Activated CD4-positive, alpha-beta T cell treated with anti-CD3 and anti-CD28 coated beads, Interleukin-10, Interleukin-2, amounts not matched to agents 100 ng/mL and 50 ng/mL, durations not matched to agents 16 hours and 8 hours (primary cell): ENCODE measurements at regions not wholly inside any gene's neighbourhood (a gene's known extent, or its start where the extent isn't known, plus 50 kb on each side); places are given as distances from the start of the nearest gene placed in this dataset.

Experiments
- DNase-seq: peaks from one replicate; pipeline ENCODE4 v3.0.0-alpha.2; 2020

GRCh38 chr2:128770143-128771085, 451.7 kb upstream of the HS6ST1 start:
- no peak for DNase-seq

- DNase-seq = no peak
These were observed 452.7 kb upstream of the HS6ST1 start for GRCh38 chr2:128771401-128771800.

- no peak for DNase-seq
These were observed 454.0 kb upstream of the HS6ST1 start for GRCh38 chr2:128772671-128773070.

- no peak for DNase-seq
These were observed 455.1 kb upstream of the HS6ST1 start for GRCh38 chr2:128773641-128774319.

DNA sequence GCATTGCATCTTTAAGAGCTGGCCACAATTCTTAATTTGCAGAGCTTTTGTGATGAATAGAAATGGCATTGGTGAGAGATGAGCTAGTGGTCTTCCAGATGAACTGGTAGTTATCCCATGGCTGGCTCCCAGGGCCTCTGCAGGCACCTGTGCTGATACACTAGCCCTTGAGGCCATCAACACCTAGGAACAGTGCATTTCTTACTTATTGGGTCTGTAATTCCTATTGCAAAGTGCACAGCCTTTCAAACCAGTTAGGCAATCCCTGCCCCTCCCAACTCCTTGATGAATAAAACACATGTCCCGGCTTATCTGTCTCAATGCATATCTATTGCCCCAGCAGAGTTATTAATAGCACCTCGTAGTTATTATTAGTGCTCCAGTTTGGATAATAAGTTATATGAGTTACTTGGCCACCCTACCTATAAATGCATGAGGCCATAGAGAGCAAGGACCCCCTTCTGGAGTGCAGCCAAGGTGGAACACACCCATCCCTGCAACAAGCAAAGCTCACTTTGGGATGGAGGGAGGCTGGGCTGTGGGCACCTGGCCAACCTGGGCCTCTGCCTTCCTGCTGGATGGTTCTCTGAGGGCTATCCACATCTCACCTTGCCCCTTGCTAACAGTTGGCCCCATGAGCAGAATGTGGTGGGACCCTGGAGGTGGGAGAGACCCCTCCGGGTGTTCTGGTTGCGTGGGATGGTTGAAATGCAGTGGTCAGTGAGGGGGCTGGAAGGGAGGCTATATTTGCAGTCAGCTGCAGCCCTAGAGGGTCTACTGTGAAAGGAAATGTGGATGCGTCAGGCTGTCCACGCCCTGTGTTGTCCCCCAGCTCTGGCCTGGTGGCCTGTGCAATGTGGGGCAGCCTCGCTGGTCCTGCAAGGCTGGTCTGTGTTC, 455.9 kb upstream of the HS6ST1 start:
- DNase-seq = no peak

DNA sequence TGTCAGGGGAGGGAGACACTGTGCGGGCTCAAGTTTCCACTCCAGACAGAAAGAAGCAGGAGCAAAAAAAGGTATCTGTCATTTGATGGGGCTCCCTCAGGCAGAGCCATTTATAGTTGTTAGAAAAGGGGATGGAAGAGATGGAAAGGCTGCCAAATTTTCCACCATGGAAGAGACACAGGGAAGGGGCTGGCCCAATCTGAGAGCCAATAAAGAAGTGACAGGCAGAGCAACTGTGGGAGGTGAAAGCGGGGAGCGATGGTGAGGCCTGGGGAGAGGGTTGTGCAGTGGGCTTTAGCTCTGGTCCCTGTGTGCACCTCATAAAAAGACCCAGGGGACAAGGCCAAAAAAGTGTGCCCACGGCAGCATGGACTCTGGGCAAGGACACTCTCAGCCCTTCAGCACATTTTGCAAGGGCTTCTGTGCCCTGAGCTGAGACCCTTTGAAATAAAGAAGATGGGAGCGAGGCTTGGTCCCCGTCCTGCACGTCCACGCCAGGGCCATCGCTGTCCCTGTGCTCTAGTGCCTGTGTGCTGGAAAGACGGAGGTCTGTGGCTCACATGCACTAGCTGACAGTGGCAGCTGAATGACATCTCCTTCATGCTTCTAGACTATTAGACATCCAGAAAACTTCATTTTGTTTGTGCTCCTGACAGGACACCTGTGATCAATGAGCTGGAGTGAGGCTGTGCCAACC, 456.7 kb upstream of the HS6ST1 start:
- no peak for DNase-seq

DNA sequence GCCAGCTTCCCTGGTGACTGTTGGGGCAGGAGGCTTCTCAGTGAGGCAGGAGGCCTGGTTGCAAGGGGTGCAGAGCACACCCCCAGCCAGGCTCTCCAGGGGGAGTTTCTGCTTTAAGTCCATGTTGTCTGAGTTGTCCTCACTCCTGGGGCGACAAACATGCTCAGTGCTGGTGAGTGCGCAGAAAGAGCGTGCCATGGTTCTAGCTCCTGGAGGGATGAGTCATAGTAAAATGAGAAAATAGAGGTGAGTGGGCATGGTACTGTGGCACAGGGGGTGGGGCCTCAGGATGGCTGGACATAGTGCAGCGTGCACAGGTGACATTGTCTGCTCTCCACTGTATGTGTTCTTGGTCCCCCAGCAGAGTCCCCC, 457.2 kb upstream of the HS6ST1 start:
- no peak for DNase-seq

GRCh38 chr2:128776461-128777195, 458.0 kb upstream of the HS6ST1 start:
- no peak for DNase-seq

DNA sequence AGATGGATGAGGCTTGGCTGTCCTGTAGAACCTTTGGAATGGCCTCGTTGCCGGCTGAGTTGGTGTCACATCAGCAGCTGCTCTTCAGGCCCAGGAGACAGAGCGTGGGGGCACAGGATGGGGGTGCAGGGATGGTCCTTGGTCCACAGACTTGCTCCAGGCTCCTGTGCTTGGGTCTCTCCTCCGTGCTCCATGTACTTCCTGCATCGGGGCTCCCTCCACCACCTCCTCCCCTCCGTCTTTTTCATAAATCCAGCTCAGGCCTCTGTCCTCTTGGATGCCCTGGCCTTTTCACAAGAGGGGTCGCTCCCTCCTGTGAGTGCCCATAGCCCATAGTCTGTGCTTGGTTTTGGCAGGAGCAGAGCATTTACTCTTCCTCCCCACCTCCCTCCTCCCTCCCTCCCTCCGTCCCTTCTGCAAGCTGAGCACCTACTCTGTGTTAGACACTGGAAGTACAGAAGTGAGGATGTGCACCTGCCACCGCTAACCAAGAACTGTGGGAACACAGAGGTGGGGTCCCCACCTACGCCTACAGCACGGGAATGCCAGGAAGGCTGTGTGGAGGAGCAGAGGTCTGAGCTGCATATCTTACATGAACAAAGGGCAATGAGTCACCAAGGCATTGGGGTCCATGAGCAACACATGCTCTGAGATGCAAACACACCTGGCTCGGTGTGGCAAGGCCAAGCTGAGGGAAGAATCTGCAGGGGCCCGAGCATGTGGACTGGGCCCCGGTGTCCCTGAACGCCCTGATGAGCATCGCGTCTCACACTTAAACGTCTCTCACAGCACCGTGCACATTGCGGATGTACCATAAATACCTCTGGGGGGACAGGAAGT, 458.7 kb upstream of the HS6ST1 start:
- DNase-seq = no peak

GRCh38 chr2:128778843-128779242, 460.2 kb upstream of the HS6ST1 start:
- no peak for DNase-seq

GRCh38 chr2:128779301-128780095, 460.8 kb upstream of the HS6ST1 start:
- DNase-seq = no peak

DNA sequence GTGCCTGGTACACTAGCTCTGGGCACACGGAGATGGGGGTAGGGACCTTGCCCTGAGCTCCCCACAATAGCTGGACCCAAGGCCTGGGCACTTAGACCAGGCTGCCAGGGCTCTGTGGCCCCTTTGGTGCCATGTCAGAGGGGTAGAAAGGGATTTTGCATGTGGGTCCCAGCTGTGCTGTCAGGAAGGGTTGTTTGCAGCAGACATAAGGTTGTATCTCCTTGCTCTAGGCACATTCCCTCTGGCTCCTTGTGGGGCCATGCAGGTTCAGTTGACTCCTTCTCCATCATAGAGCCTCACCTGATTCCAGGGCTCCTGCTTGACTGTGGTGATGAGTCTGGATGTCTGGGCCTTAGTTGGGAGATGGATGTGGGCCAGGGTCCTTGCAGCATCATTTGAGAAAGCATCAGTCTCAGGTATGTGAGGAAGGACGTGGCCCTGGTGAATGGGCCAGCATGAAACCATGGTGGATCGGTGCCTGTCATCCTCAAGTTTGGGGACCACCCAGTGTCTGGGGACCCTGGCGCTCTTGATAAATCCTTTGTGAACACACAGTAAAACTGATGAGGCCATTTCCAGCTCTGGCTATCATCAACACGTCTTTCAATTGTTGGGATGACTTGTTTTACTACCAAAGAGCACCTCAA, 461.9 kb upstream of the HS6ST1 start:
- DNase-seq = no peak

- no peak for DNase-seq
These were observed 462.5 kb upstream of the HS6ST1 start for GRCh38 chr2:128781166-128781565.

DNA sequence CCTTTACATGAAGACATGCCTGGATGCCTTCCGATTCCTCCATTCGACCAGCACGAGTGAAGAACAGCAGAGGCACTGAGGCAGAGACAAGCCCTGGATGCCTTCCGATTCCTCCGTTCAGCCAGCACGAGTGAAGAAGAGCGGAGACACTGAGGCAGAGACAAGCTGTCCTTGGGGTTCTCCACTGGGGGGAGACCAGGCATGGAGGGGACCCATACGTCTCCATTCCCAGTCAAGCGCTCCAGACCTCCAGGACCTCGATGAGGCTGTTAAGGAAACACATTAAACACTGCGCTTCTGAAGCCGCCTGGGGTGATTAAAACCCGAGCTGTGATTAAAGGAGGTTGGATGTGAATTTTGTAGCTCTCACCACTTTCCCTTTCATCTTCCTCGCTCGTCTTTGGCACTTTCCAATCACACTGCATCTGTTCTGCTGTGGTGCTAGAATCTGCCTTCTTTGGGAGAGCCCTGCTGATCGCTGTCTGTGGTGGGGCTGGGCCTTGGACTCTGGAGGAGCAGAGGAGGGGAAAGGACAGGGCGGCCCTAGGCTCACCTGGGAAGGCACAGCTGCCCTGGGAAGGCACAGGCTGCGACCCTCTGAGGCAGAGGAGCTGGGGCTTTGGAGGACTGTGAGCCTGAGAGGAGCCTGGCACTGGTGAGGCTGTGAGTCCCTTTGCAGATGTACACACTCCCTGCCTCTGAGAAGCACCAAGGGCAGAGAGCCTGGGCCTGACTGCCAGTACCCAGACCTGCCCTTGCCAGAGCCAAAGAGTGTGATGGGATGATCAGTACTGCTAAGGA, 463.1 kb upstream of the HS6ST1 start:
- no peak for DNase-seq

- no peak for DNase-seq
These were observed 463.9 kb upstream of the HS6ST1 start for GRCh38 chr2:128782411-128783192.

- DNase-seq = no peak
These were observed 464.6 kb upstream of the HS6ST1 start for GRCh38 chr2:128783193-128783671.

- no peak for DNase-seq
These were observed 465.2 kb upstream of the HS6ST1 start for GRCh38 chr2:128783896-128784295.
